KMS-11 (cell line): ENCODE measurements at regions not wholly inside any gene's neighbourhood (a gene's known extent, or its start where the extent isn't known, plus 50 kb on each side); places are given as distances from the start of the nearest gene placed in this dataset.
A peak's percentile ranks its signal among the peaks of the same experiment; 100 is the strongest.

Experiments
- H2AFZ ChIP-seq: fragments of 200-600 bp; sonication (generic); 2 replicates; pipeline ENCODE4 v1.6.1; 2016; ENCODE audit warnings: antibody characterized with exemption, mixed run types, low read depth
- H3K27ac ChIP-seq: fragments of 200-600 bp; sonication (generic); 2 replicates; pipeline ENCODE4 v1.6.1; 2016; ENCODE audit warnings: mild to moderate bottlenecking, mixed run types
- H3K27me3 ChIP-seq: fragments of 200-600 bp; sonication (generic); 2 replicates; pipeline ENCODE4 v1.6.1; 2017; ENCODE audit warnings: mild to moderate bottlenecking, low read depth, mixed run types, moderate library complexity; ENCODE audit not compliant: insufficient read depth
- H3K36me3 ChIP-seq: fragments of 200-600 bp; sonication (generic); 2 replicates; pipeline ENCODE4 v1.6.1; 2017; ENCODE audit warnings: mild to moderate bottlenecking, mixed run types; ENCODE audit not compliant: insufficient read depth
- H3K4me1 ChIP-seq: fragments of 200-600 bp; sonication (generic); 2 replicates; pipeline ENCODE4 v1.6.1; 2016; ENCODE audit warnings: mild to moderate bottlenecking, low read depth, mixed run types; ENCODE audit not compliant: poor library complexity, severe bottlenecking
- H3K4me2 ChIP-seq: fragments of 200-600 bp; sonication (generic); 2 replicates; pipeline ENCODE4 v1.7.0; 2016; ENCODE audit warnings: mild to moderate bottlenecking, mixed run types
- H3K4me3 ChIP-seq: fragments of 200-600 bp; sonication (generic); IDR thresholded peaks from 2 replicates; pipeline ENCODE4 v1.6.1; 2017; ENCODE audit warnings: low read depth, low read length, mixed read lengths; ENCODE audit not compliant: insufficient read depth
- H3K79me2 ChIP-seq: fragments of 200-600 bp; sonication (generic); 2 replicates; pipeline ENCODE4 v1.6.1; 2016; ENCODE audit warnings: low read depth, mixed run types; ENCODE audit not compliant: insufficient read depth
- H3K9ac ChIP-seq: fragments of 200-600 bp; sonication (generic); 2 replicates; pipeline ENCODE4 v1.6.1; 2016; ENCODE audit warnings: mild to moderate bottlenecking, mixed run types
- H4K20me1 ChIP-seq: fragments of 200-600 bp; sonication (generic); 2 replicates; pipeline ENCODE4 v1.6.1; 2016; ENCODE audit warnings: mild to moderate bottlenecking, mixed run types; ENCODE audit not compliant: insufficient read depth
- CTCF ChIP-seq: fragments of 200-600 bp; sonication (generic); conservative IDR thresholded peaks from 2 replicates; pipeline ENCODE4 v1.6.1; 2017; ENCODE audit warnings: low read depth, mild to moderate bottlenecking, antibody characterized with exemption, low read length, moderate library complexity, mixed read lengths

- H3K4me1 ChIP-seq: peaks cover 73% of the 10 kb centered on the region
- H3K4me2 ChIP-seq: peak overlapping the region; percentile 83
- H3K79me2 ChIP-seq: no peaks in the 10 kb centered on the region
- no peaks in the 10 kb centered on the region for H3K36me3 ChIP-seq
- H3K27ac ChIP-seq: peak overlapping the region; percentile 90
- peak overlapping the region; percentile 50; the same call in 1 of the 2 replicates for H2AFZ ChIP-seq
- no peaks in the 10 kb centered on the region for H3K27me3 ChIP-seq
- H4K20me1 ChIP-seq: no peaks in the 10 kb centered on the region
- H3K9ac ChIP-seq: peak overlapping the region; percentile 50; the same call in 1 of the 2 replicates
- TF ChIP-seq CTCF: peak; percentile 50
- H3K4me3 ChIP-seq: no peak overlapping the region
Observed at GRCh38 chr2:196482119-196483065, 157.1 kb upstream of the CCDC150 start.

DNA sequence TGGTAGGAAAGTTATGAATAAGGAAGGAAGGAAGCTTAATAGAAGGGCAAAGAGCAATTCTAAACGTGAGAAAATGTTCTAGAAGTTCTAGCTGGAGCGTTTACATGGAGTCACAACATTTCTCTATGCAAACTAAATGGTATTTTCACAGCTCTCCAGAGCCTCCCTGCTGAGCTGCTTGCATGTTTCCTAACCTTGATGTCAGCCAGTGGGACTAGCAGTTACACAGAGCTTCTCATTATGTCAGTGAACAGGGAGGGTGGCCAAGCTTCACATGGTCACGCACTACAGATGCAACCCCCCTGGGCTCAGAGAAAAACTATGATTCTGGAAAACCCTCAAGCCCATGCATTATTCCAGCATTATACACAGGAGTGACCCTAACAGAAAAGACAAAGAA lies 153.4 kb upstream of the CCDC150 start:
- H3K9ac ChIP-seq: no peak overlapping the region
- TF ChIP-seq CTCF: no peak
- H3K27me3 ChIP-seq: no peaks in the 10 kb centered on the region
- H3K4me3 ChIP-seq: no peak overlapping the region
- peaks cover 37% of the 10 kb centered on the region for H3K4me1 ChIP-seq
- no peak overlapping the region for H3K4me2 ChIP-seq
- no peaks in the 10 kb centered on the region for H3K36me3 ChIP-seq
- no peak overlapping the region for H3K27ac ChIP-seq
- no peaks in the 10 kb centered on the region for H3K79me2 ChIP-seq
- no peak overlapping the region for H2AFZ ChIP-seq
- H4K20me1 ChIP-seq: no peaks in the 10 kb centered on the region

DNA sequence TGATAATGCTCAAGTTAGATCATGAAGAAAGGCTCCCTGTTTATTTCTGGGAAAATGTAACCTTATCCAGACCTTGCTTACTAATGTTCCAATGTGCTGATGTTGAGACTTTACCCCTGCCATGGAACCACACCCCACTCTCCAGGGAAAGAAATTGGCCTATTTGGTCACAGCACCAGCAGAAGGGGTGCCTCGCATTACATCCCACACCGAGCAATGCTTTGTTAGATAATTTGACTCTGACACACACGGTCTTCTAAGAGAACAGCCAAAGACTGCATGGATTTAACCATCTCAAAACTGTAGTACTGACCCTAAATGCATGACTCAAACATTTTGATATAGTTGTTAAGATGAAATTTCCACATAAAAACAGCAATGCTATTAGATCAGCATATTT lies 152.1 kb upstream of the CCDC150 start:
- no peak for TF ChIP-seq CTCF
- Histone ChIP-seq H4K20me1 (no peaks in the 10 kb centered on the region), H2AFZ (no peak overlapping the region), H3K4me1 (peaks cover 24% of the 10 kb centered on the region), H3K36me3 (no peaks in the 10 kb centered on the region), H3K4me2 (no peak overlapping the region), H3K79me2 (no peaks in the 10 kb centered on the region), H3K4me3 (no peak overlapping the region), H3K27me3 (no peaks in the 10 kb centered on the region), H3K9ac (no peak overlapping the region), H3K27ac (no peak overlapping the region)

- H3K79me2 ChIP-seq: no peaks in the 10 kb centered on the region
Observed at GRCh38 chr2:196489371-196489770, 150.1 kb upstream of the CCDC150 start.

More at GRCh38 chr2:196489371-196489770, 150.1 kb upstream of the CCDC150 start:
- Histone ChIP-seq H4K20me1 (no peaks in the 10 kb centered on the region), H3K4me3 (no peak overlapping the region), H3K4me2 (no peak overlapping the region), H2AFZ (no peak overlapping the region), H3K4me1 (peaks cover 5% of the 10 kb centered on the region), H3K27ac (no peak overlapping the region), H3K36me3 (no peaks in the 10 kb centered on the region), H3K27me3 (no peaks in the 10 kb centered on the region), H3K9ac (no peak overlapping the region)
- TF ChIP-seq CTCF: no peak
